Muscle of leg (tissue), 3 donors: ENCODE measurements at regions not wholly inside any gene's neighbourhood (a gene's known extent, or its start where the extent isn't known, plus 50 kb on each side); places are given as distances from the start of the nearest gene placed in this dataset.

ENCODE experiments used
- DNase-seq: peaks from one replicate; pipeline ENCODE4 v3.0.0; 2013
- H3K27ac ChIP-seq: one replicate; pipeline ENCODE4 v1.5.1; 2013; ENCODE audit warnings: mild to moderate bottlenecking, low read length, control low read depth
- H3K27me3 ChIP-seq: one replicate; pipeline ENCODE4 v1.6.1; 2013; ENCODE audit warnings: low read length; ENCODE audit not compliant: control insufficient read depth, insufficient read depth
- H3K36me3 ChIP-seq: one replicate; pipeline ENCODE4 v1.6.1; 2013; ENCODE audit warnings: low read length; ENCODE audit not compliant: control insufficient read depth, insufficient read depth
- H3K4me1 ChIP-seq: one replicate; pipeline ENCODE4 v1.6.1; 2013; ENCODE audit warnings: low read length; ENCODE audit not compliant: control insufficient read depth, insufficient read depth
- H3K4me3 ChIP-seq: one replicate; pipeline ENCODE4 v1.5.1; 2013; ENCODE audit warnings: low read length, control low read depth
- H3K9me3 ChIP-seq: replicated peaks from 2 replicates; pipeline ENCODE4 v1.6.1; 2013; ENCODE audit warnings: low read depth, low read length; ENCODE audit not compliant: control insufficient read depth
- WGBS: methylation state at CpG from one replicate; pipeline ENCODE4 v1.1.5; 2013; ENCODE audit warnings: missing lambda C conversion rate; ENCODE audit not compliant: insufficient coverage; 5-methylcytosine and 5-hydroxymethylcytosine counted together

GRCh38 chr5:114308017-114308416, 53.9 kb upstream of the KCNN2 start:
- H3K9me3 ChIP-seq = no peaks in the 10 kb centered on the region

DNA sequence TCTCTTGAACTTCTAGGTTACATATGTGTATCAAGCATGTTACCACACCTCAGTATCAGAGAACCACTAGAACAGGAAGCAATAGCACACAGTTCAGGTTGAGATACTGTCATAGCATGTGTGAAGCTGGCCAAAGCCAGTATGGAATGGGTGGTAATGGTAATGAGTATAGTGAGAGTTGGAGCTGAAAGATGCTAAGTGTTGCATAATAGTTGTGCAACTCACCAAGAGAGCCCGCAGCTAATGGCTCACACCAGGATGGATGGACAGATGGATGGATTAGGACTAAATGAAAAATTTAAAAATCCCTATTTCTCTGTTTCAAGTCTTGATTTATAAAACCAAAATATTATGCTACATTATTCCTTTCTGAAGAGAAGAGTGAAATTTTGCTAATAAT, 53.4 kb upstream of the KCNN2 start:
- Histone ChIP-seq H3K4me3 (no peak overlapping the region), H3K4me1 (no peaks in the 10 kb centered on the region), H3K9me3 (no peaks in the 10 kb centered on the region), H3K27me3 (no peaks in the 10 kb centered on the region), H3K27ac (no peak overlapping the region), H3K36me3 (no peaks in the 10 kb centered on the region)
- no peak for DNase-seq
- WGBS = no CpG with 5 or more reads among the region's 1 CpG

More at GRCh38 chr5:114308017-114308416, 53.9 kb upstream of the KCNN2 start:
- Histone ChIP-seq H3K4me1 (no peaks in the 10 kb centered on the region), H3K27ac (no peak overlapping the region), H3K27me3 (no peaks in the 10 kb centered on the region), H3K4me3 (no peak overlapping the region), H3K36me3 (no peaks in the 10 kb centered on the region)
- WGBS = no CpG with 5 or more reads among the region's 1 CpG
- DNase-seq = no peak

GRCh38 chr5:114310666-114311065, 51.2 kb upstream of the KCNN2 start:
- Histone ChIP-seq H3K4me1 (no peaks in the 10 kb centered on the region), H3K4me3 (no peak overlapping the region), H3K36me3 (no peaks in the 10 kb centered on the region), H3K9me3 (no peaks in the 10 kb centered on the region), H3K27me3 (no peaks in the 10 kb centered on the region), H3K27ac (no peak overlapping the region)
- DNase-seq = no peak
- WGBS = 67% methylated on average over 1 of the region's 2 CpGs

GRCh38 chr5:114311281-114311680, 50.6 kb upstream of the KCNN2 start:
- no peaks in the 10 kb centered on the region for H3K36me3 ChIP-seq
- no peak overlapping the region for H3K4me3 ChIP-seq
- DNase-seq = peak; percentile 55
- no peaks in the 10 kb centered on the region for H3K4me1 ChIP-seq
- H3K27ac ChIP-seq = no peak overlapping the region
- H3K27me3 ChIP-seq = no peaks in the 10 kb centered on the region
- H3K9me3 ChIP-seq = no peaks in the 10 kb centered on the region
- no CpG with 5 or more reads among the region's 2 CpGs for WGBS

GRCh38 chr5:114311968-114312367, 49.9 kb upstream of the KCNN2 start:
- H3K4me3 ChIP-seq = no peak overlapping the region
- no peaks in the 10 kb centered on the region for H3K4me1 ChIP-seq
- peak; percentile 65 for DNase-seq
- H3K9me3 ChIP-seq = no peaks in the 10 kb centered on the region
- WGBS = no CpG with 5 or more reads among the region's 1 CpG
- H3K36me3 ChIP-seq = no peaks in the 10 kb centered on the region
- H3K27ac ChIP-seq = no peak overlapping the region
- H3K27me3 ChIP-seq = no peaks in the 10 kb centered on the region
